Neuronal stem cell (in vitro differentiated cells): ENCODE measurements at regions not wholly inside any gene's neighbourhood (a gene's known extent, or its start where the extent isn't known, plus 50 kb on each side); places are given as distances from the start of the nearest gene placed in this dataset.

Source experiments
- DNase-seq: peaks from one replicate; pipeline ENCODE4 v3.0.0-alpha.2; 2013; ENCODE audit warnings: low spot score
- H2AFZ ChIP-seq: one replicate; pipeline ENCODE4 v1.6.1; 2013; ENCODE audit warnings: mild to moderate bottlenecking, low read length, inconsistent platforms
- H2AK5ac ChIP-seq: 2 replicates; pipeline ENCODE4 v1.6.1; 2013; ENCODE audit warnings: low read depth, mild to moderate bottlenecking, inconsistent platforms, low read length, moderate library complexity, mixed read lengths
- H2BK120ac ChIP-seq: 2 replicates; pipeline ENCODE4 v1.6.1; 2013; ENCODE audit warnings: low read depth, mild to moderate bottlenecking, inconsistent platforms, low read length, moderate library complexity, mixed read lengths
- H2BK12ac ChIP-seq: one replicate; pipeline ENCODE4 v1.6.1; 2013; ENCODE audit warnings: low read length, inconsistent platforms
- H2BK15ac ChIP-seq: 2 replicates; pipeline ENCODE4 v1.6.1; 2013; ENCODE audit warnings: mild to moderate bottlenecking, low read length, inconsistent platforms, mixed read lengths
- H2BK5ac ChIP-seq: one replicate; pipeline ENCODE4 v1.6.1; 2013; ENCODE audit warnings: inconsistent platforms, mild to moderate bottlenecking, low read length, moderate library complexity
- H3K14ac ChIP-seq: one replicate; pipeline ENCODE4 v1.6.1; 2013; ENCODE audit warnings: low read length, inconsistent platforms
- H3K18ac ChIP-seq: 2 replicates; pipeline ENCODE4 v1.6.1; 2013; ENCODE audit warnings: low read length, inconsistent platforms
- H3K23ac ChIP-seq: 2 replicates; pipeline ENCODE4 v1.6.1; 2013; ENCODE audit warnings: low read depth, mild to moderate bottlenecking, mixed read lengths, low read length, inconsistent platforms; ENCODE audit not compliant: poor library complexity
- H3K27ac ChIP-seq: replicated peaks from 3 replicates; pipeline ENCODE4 v1.5.1; 2013; ENCODE audit warnings: low read length, inconsistent platforms
- H3K27me3 ChIP-seq, 3 experiments: 2 replicates each; pipeline ENCODE4 v1.6.1; 2013; ENCODE audit warnings: low read length in 3 of 3, mild to moderate bottlenecking in 2 of 3, inconsistent platforms in 1 of 3, low read depth in 1 of 3, mixed read lengths in 1 of 3, moderate library complexity in 1 of 3; ENCODE audit not compliant: control insufficient read depth in 3 of 3, insufficient read depth in 3 of 3
- H3K36me3 ChIP-seq, 2 donors: replicated peaks in 1 of 2; 2 replicates each; pipeline ENCODE4 v1.6.1; 2013; ENCODE audit warnings: low read length in 2 of 2; ENCODE audit not compliant: control insufficient read depth in 2 of 2, insufficient read depth in 2 of 2
- H3K4ac ChIP-seq: 2 replicates; pipeline ENCODE4 v1.6.1; 2013; ENCODE audit warnings: inconsistent platforms, mild to moderate bottlenecking, low read length, moderate library complexity
- H3K4me1 ChIP-seq, 2 donors: 1 replicate in 1 of 2; 2 replicates in 1 of 2; pipeline ENCODE4 v1.6.1; 2013; ENCODE audit warnings: low read length in 2 of 2, low read depth in 1 of 2; ENCODE audit not compliant: control insufficient read depth in 2 of 2, insufficient read depth in 1 of 2
- H3K4me2 ChIP-seq: one replicate; pipeline ENCODE4 v1.6.1; 2013; ENCODE audit warnings: mild to moderate bottlenecking, low read length, inconsistent platforms; ENCODE audit not compliant: insufficient read depth, poor library complexity, severe bottlenecking
- H3K4me3 ChIP-seq, 2 donors: 2 replicates each; pipeline ENCODE4 v1.5.1; 2013; ENCODE audit warnings: low read length in 2 of 2, mild to moderate bottlenecking in 2 of 2, inconsistent platforms in 1 of 2, moderate library complexity in 1 of 2
- H3K79me1 ChIP-seq: one replicate; pipeline ENCODE4 v1.6.1; 2013; ENCODE audit warnings: low read depth, mild to moderate bottlenecking, inconsistent platforms, low read length, moderate library complexity
- H3K9ac ChIP-seq: one replicate; pipeline ENCODE4 v1.6.1; 2013; ENCODE audit warnings: mild to moderate bottlenecking, low read depth, low read length, inconsistent platforms; ENCODE audit not compliant: poor library complexity
- H3K9me3 ChIP-seq, 2 donors: replicated peaks in 1 of 2; 2 replicates each; pipeline versions ENCODE3 to v1.6.1; 2013; ENCODE audit warnings: low read length in 2 of 2, mild to moderate bottlenecking in 2 of 2, inconsistent platforms in 1 of 2, low read depth in 1 of 2, mixed read lengths in 1 of 2, moderate library complexity in 1 of 2; ENCODE audit not compliant: control insufficient read depth in 2 of 2, insufficient read depth in 1 of 2
- H4K8ac ChIP-seq: one replicate; pipeline ENCODE4 v1.6.1; 2013; ENCODE audit warnings: low read depth, mild to moderate bottlenecking, inconsistent platforms, low read length, moderate library complexity
- H4K91ac ChIP-seq: one replicate; pipeline ENCODE4 v1.6.1; 2013; ENCODE audit warnings: low read length, low read depth, mild to moderate bottlenecking, inconsistent platforms; ENCODE audit not compliant: poor library complexity
- WGBS, 2 donors: extraction: QIAGEN DNeasy Blood & Tissue Kit; methylation state at CpG; one replicate each; pipeline ENCODE4 v1.1.7; 2013; ENCODE audit warnings: missing lambda C conversion rate in 2 of 2, mixed read lengths in 1 of 2; ENCODE audit not compliant: insufficient read length in 2 of 2, insufficient replicate concordance in 1 of 2; ENCODE audit errors: extremely low coverage in 2 of 2; 5-methylcytosine and 5-hydroxymethylcytosine counted together

DNA sequence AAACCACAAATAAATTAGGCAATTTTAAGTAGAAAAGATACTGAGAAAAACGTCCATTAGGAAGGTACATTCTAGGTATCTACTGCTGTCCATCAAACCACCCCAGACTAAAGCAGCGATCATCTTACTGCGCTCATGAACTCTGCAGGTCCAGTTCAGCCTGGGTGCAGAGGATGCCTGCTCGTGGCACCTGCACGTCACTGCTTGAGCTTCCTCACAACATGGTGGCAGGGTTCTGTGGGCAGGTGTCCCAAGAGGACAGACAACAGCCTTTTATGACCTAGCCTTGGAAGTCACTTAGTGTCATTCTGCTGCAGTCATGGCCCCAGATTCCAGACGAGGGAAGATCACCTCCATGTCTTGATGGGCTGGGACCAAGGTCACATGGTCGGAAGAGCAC lies 93.4 kb downstream of the MICALL2 start:
- H2BK12ac ChIP-seq: no peak overlapping the region
- H3K36me3 ChIP-seq: no peaks in the 10 kb centered on the region
- peak overlapping the region; percentile 51 for H3K18ac ChIP-seq
- no peak overlapping the region for H2BK120ac ChIP-seq
- no peak for DNase-seq
- peak overlapping the region; percentile 27 for H3K14ac ChIP-seq
- no peak overlapping the region for H2AFZ ChIP-seq
- peak overlapping the region; percentile 81 for H2AK5ac ChIP-seq
- peaks cover 0 to 83% (median 25%) of the 10 kb centered on the region in 3 experiments for H3K27me3 ChIP-seq
- H3K23ac ChIP-seq: no peak overlapping the region
- no peak overlapping the region for H4K8ac ChIP-seq
- no peak overlapping the region for H3K4me2 ChIP-seq
- no peak overlapping the region for H3K4me3 ChIP-seq
- H3K4me1 ChIP-seq: peaks cover 0 to 10% of the 10 kb centered on the region in 2 donors
- H3K4ac ChIP-seq: no peak overlapping the region
- H3K27ac ChIP-seq: no peak overlapping the region
- H3K79me1 ChIP-seq: peaks cover 3% of the 10 kb centered on the region
- no CpG with 5 or more reads among the region's 7 CpGs for WGBS, 2 donors
- H2BK15ac ChIP-seq: no peak overlapping the region
- no peak overlapping the region for H4K91ac ChIP-seq
- H2BK5ac ChIP-seq: no peak overlapping the region
- H3K9me3 ChIP-seq: peaks cover 2 to 3% of the 10 kb centered on the region in 2 donors
- peak overlapping the region; percentile 15 for H3K9ac ChIP-seq

- WGBS, 2 donors: no CpG with 5 or more reads among the region's 13 CpGs
- Histone ChIP-seq H2BK120ac (no peak overlapping the region), H4K8ac (no peak overlapping the region), H3K27ac (no peak overlapping the region), H3K18ac (peak overlapping the region; percentile 64), H3K79me1 (peaks cover 3% of the 10 kb centered on the region), H3K9ac (no peak overlapping the region), H3K4ac (peak overlapping the region; percentile 76), H4K91ac (no peak overlapping the region), H2BK12ac (peak overlapping the region; percentile 63), H3K4me3 (no peak overlapping the region), H2BK15ac (peak overlapping the region; percentile 99), H3K9me3 (peaks cover 2 to 3% of the 10 kb centered on the region in 2 donors), H3K4me1 (peaks cover 0 to 10% of the 10 kb centered on the region in 2 donors), H3K36me3 (no peaks in the 10 kb centered on the region), H2BK5ac (peak overlapping the region; percentile 75), H3K14ac (no peak overlapping the region), H2AFZ (no peak overlapping the region), H2AK5ac (peak overlapping the region; percentile 74), H3K4me2 (no peak overlapping the region), H3K27me3 (peaks cover 0 to 80% (median 25%) of the 10 kb centered on the region in 3 experiments), H3K23ac (peak overlapping the region; percentile 89)
- DNase-seq: no peak
Measured at GRCh38 chr7:1366801-1367405, 92.4 kb downstream of the MICALL2 start.

GRCh38 chr7:1367501-1368183 lies 91.6 kb downstream of the MICALL2 start:
- peak overlapping the region; percentile 93 for H2AK5ac ChIP-seq
- H3K4ac ChIP-seq: no peak overlapping the region
- H2BK5ac ChIP-seq: peak overlapping the region; percentile 78
- peaks cover 0 to 10% of the 10 kb centered on the region in 2 donors for H3K4me1 ChIP-seq
- H3K4me2 ChIP-seq: no peak overlapping the region
- H3K27me3 ChIP-seq: peaks cover 0 to 79% (median 25%) of the 10 kb centered on the region in 3 experiments
- H3K9ac ChIP-seq: no peak overlapping the region
- H4K8ac ChIP-seq: no peak overlapping the region
- peak overlapping the region; percentile 94 for H2BK15ac ChIP-seq
- peak overlapping the region; percentile 90 for H3K18ac ChIP-seq
- H3K14ac ChIP-seq: no peak overlapping the region
- H3K9me3 ChIP-seq: peaks cover 2 to 3% of the 10 kb centered on the region in 2 donors
- H2BK12ac ChIP-seq: no peak overlapping the region
- no peak overlapping the region for H2BK120ac ChIP-seq
- H4K91ac ChIP-seq: no peak overlapping the region
- peak overlapping the region; percentile 5 for H3K23ac ChIP-seq
- no peak overlapping the region for H3K27ac ChIP-seq
- no peaks in the 10 kb centered on the region for H3K79me1 ChIP-seq
- H3K36me3 ChIP-seq: no peaks in the 10 kb centered on the region
- no CpG with 5 or more reads among the region's 22 CpGs for WGBS, 2 donors
- DNase-seq: no peak
- H2AFZ ChIP-seq: no peak overlapping the region
- peak overlapping the region in 1 of 2 donors; percentile 49 for H3K4me3 ChIP-seq

DNA sequence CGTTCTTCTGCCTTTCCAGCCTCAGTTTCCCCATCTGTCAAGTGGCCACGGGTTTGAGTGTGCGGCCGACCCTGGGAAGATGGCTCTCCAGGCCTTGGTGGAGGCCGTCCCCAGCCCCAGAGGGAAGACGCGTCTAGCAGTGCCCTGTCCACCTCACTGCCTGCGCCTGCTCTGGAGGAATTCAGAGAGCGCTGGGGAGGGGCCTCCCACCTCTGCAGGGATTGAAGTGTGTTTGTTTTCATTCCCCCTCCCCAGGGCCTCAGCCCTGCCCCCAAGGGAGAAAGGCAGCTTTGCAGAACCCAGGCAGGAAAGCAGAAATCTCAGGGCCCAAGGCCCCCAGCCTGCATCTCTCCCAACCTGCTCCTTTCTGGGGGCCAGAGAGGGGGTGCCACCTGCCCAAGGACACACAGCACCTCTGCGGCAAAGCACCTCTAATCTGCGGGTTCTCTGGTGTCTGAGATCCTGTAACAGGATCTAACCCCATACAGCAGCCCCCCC lies 91.0 kb downstream of the MICALL2 start:
- WGBS, 2 donors: no CpG with 5 or more reads among the region's 11 CpGs
- Histone ChIP-seq H2BK5ac (peak overlapping the region; percentile 78), H3K4me1 (peaks cover 0 to 10% of the 10 kb centered on the region in 2 donors), H3K23ac (peak overlapping the region; percentile 5), H2AFZ (no peak overlapping the region), H3K27ac (no peak overlapping the region), H3K14ac (no peak overlapping the region), H3K79me1 (no peaks in the 10 kb centered on the region), H3K4me3 (peak overlapping the region in 1 of 2 donors; percentile 49), H3K4ac (no peak overlapping the region), H3K18ac (peak overlapping the region; percentile 90), H3K27me3 (peaks cover 0 to 85% (median 27%) of the 10 kb centered on the region in 3 experiments), H2BK15ac (peak overlapping the region; percentile 94), H2BK120ac (no peak overlapping the region), H4K8ac (no peak overlapping the region), H3K36me3 (no peaks in the 10 kb centered on the region), H3K4me2 (peak overlapping the region; percentile 66), H4K91ac (no peak overlapping the region), H3K9ac (peak overlapping the region; percentile 60), H3K9me3 (peaks cover 2 to 3% of the 10 kb centered on the region in 2 donors), H2BK12ac (peak overlapping the region; percentile 41), H2AK5ac (peak overlapping the region; percentile 93)
- DNase-seq: no peak
